HG02623 (cell line): ENCODE measurements at regions not wholly inside any gene's neighbourhood (a gene's known extent, or its start where the extent isn't known, plus 50 kb on each side); places are given as distances from the start of the nearest gene placed in this dataset.

Experiments used
- ATAC-seq: cut with Tn5 transposase; IDR thresholded peaks from one replicate; pipeline ENCODE4 v1.9.1; 2021; ENCODE audit warnings: moderate library complexity; ENCODE audit not compliant: unreplicated experiment

DNA sequence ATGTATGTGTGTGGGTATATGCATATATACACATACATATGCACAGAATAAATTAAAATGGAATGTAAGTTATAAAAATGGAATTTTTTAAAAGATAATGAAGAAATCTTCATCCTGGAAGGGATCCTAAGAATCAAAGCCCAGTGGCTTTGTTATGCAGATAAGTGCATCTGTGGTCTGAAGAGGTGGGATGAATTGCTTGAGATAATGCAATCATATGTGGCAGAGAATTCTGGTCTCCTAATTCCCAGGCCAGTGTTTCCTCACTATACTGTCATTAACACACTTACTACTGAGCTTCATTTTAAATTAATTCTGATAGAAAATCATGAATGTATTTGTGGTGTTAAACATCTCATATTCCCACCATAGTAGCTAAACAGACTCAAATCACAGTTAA lies 86.7 kb upstream of the PRMT6 start:
- no peak for ATAC-seq

- ATAC-seq = no peak
These were observed 84.4 kb upstream of the PRMT6 start for GRCh38 chr1:106972074-106972473.

- ATAC-seq = no peak
These were observed 80.5 kb upstream of the PRMT6 start for GRCh38 chr1:106975944-106976343.

DNA sequence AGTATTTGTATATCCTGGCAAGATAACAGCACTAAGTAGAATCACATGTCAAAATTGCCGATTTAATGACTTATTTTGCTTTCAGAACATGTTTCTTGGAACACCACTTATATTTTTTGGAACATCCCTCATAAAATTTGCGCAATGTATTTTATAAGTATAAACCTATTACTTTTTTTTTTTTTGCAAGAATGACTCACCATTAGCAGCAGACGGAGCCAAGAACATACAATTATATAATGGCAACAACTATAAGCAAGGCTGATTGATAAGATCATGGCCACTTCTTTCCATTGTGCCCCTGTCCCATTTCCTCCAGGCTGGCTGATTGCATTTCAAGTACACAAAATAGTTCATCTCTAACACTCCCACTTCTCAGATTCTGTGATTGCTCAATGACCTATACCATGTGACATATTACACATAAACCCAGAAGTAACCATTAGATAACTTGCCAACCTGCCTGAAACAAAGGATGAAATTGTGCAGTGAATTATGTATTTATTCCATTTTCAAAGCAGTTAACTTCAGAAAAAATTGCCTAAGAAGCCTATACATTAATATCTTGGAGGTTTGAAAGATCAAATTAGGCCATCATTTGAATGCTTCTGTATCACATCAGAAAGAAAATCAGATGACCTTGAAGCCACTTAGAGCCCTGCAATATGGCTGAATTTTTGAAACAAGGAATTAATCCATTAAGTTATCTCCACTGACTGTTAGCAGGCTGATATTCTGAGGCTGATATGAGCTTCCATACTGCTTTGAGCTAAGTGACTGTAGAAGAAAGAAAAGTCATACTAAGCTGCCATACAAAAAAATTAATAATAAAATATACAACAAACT lies 77.8 kb upstream of the PRMT6 start:
- ATAC-seq = no peak

DNA sequence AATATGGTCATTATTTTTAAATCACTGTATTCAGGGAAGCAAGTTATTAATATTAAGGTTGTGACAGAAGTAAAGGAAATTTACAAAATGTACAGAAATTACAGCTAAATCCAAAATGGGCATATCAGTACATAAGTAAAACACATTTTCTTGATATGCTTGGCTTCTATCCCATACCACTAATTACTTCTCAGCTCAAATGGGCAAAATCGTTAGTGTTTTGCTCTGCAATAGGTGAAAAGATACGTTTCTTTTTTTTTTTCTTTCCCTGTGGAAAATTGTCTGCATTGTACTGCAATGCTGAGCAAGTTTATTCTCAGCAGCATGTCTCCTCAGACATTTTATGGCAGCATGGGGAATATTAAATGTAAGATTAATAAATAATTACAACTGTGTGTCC lies 77.1 kb upstream of the PRMT6 start:
- ATAC-seq = no peak

- ATAC-seq = no peak
These were observed 76.4 kb upstream of the PRMT6 start for GRCh38 chr1:106980121-106980520.

DNA sequence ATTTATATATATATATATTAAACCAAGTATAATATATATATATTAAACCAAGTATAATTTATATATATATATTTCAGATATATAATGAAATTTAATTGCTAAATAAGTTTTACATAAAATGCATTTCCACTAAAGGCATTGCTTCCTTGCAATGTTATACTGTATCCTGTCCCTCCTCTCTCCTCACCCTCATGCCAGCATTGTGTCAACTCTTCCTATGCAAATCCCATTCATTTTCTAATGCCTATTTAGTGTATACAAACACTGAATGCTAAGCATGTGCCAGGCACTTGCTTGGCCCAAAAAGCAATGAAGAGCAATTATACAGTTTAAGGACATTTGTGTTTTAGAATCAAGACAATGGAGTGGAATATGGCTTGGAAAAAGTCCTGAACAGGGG lies 71.7 kb upstream of the PRMT6 start:
- ATAC-seq = no peak

DNA sequence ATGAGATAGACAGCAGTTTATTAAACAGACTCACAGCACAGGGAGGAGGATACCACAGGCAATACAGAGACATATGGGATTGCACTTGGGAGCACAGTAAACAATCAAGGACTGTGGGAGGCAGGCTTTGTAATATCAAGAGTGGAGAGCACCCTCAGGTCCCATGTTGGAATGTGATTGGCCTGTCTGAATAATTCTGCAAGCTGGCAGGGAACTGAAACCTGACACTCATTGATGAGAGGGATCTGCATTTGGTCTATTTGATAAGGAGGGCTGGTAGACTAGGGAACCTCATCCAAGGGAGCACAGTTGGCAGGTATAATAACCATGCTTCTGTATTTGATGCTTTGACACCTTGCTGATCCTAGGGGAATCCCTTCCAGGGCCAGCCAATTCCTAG lies 69.9 kb upstream of the PRMT6 start:
- no peak for ATAC-seq

DNA sequence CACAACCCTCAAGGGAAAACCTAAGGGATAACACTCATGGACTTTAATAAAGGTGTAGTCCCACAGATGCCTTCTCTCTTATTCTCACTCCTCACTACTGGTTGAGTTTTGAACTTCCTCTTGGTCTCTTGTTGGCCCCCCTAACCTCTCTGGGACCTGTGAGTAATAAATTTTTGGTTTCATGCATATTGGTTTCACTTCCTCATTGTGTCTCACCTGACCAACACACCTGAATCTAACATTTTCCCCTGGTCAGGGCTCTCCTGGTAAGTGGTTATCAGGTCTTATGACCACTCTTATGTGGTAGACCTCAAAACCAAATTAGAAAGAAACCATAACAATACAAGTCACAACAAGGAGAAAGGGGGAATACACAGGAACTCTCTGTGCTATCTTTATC lies 60.5 kb upstream of the PRMT6 start:
- peak; percentile 87 for ATAC-seq

GRCh38 chr1:106998431-106999002 lies 58.0 kb upstream of the PRMT6 start:
- ATAC-seq = no peak

DNA sequence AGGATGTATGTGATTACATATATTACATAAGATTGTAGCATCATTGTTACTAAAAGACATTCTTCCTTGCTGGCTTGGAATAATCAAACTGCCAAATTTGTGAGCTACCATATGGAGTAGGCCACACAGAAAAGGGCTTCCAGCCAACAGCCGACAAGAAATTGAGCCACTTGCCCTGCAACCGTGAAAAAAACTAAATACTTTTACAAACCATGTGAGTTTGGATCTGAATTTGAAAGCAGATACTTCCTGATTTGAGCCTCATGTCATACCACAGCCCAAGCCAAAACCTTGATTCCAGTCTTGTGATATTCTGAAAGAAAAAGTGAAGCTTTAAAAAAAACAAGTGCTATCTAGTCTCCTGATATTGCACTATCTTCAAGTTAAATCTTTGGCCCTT lies 55.6 kb upstream of the PRMT6 start:
- ATAC-seq = no peak

DNA sequence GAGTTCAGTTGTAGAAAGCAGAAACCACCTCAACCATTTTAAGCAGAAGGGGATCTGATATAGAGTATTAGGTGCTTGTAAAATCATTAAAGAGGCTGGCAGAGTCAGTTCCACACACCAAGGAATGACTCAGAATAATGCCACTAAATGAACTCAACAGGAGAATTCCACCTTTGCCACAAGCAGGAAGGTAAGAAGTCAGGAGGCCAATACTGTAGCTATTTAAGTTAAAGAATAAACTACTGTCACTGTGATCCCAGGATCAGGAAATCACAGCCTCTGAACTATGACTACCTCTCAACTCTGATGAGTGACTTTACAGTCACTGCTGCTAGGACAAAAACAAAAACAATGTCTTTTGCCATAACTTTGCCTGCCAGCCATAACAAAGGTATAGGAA lies 52.5 kb upstream of the PRMT6 start:
- no peak for ATAC-seq

DNA sequence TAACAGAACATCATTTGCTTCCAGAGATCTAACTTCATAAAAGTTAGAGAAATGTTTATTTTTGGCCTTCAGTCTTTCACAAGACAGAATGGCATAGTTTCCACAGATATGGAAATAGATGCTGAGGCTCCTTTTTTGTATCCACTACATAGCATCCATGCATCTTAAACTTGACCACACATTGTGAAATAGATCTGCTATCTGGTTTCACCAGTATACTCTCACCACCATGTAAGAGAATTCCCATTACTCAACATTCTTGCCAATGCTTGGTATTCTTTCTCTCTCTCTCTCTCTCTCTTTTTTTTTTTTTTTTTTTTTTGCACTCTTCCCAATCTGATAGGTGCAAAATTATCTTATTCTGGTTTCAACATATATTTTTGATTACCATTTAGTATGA lies 52.1 kb upstream of the PRMT6 start:
- no peak for ATAC-seq
